BJ (cell line): ENCODE measurements at regions not wholly inside any gene's neighbourhood (a gene's known extent, or its start where the extent isn't known, plus 50 kb on each side); places are given as distances from the start of the nearest gene placed in this dataset.

Experiments
- CTCF ChIA-PET: fragments of 350-600 bp; formaldehyde crosslinking; extraction: SDS; loops from one replicate; lab custom pipeline; 2021; ENCODE audit warnings: antibody characterized with exemption, inconsistent platforms; lab: Yijun Ruan, JAX
- POLR2A ChIA-PET: fragments of 300-600 bp; sonication (Branson Sonifier 250); formaldehyde crosslinking; extraction: SDS; loops from one replicate; lab custom pipeline; 2021; ENCODE audit warnings: antibody characterized with exemption; lab: Charles Lee
- DNase-seq: peaks from one replicate; pipeline ENCODE4 v3.0.0-alpha.2; 2011; ENCODE audit warnings: low read depth
- H3K27me3 ChIP-seq: 2 replicates; pipeline ENCODE4 v1.6.0; 2011; ENCODE audit warnings: low read length; ENCODE audit not compliant: control insufficient read depth, insufficient read depth
- H3K36me3 ChIP-seq: 2 replicates; pipeline ENCODE4 v1.5.1; 2011; ENCODE audit warnings: low read length; ENCODE audit not compliant: control insufficient read depth, insufficient read depth
- H3K4me3 ChIP-seq: 2 replicates; pipeline ENCODE4 v1.5.1; 2011; ENCODE audit warnings: low read depth, mild to moderate bottlenecking, control low read depth, low read length
- TF ChIP-seq, protein P1 (sequence below): IDR thresholded peaks from 2 replicates; pipeline ENCODE4 v1.5.1; 2011; ENCODE audit warnings: low read depth, mild to moderate bottlenecking, control low read depth, inconsistent platforms, low read length, moderate library complexity; ENCODE audit not compliant: insufficient read depth

DNA sequence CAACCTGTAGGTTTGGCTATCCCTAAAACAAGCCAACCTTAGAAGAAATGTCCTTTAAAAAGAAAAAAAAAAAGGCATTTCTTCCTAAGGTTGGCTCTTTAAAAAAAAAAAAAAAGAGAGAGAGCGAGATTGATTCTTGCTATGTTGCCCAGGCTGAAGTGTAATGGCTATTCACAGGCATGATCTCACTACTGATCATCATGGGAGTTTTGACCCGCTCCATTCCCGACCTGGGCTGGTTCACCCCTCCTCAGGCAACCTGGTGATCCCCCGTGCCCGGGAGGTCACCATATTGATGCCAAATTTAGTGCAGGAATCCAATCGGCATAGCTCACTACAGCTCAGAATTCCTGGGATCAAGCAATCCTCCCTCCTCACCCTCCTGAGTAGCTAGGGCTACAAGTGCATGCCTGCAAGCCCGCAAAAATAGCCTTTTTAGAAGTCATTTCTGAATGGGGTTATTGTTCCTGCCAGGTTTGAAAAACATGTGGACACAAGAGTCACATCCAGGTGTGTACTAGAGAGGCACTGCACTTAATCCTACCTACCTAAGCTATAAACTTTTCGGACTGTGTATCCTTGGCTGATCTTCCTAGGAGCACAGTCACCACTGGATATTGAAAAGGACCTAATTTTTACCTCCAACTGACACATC is 61.4 kb upstream of the ZCCHC13 start:
- TF ChIP-seq, protein P1, sequence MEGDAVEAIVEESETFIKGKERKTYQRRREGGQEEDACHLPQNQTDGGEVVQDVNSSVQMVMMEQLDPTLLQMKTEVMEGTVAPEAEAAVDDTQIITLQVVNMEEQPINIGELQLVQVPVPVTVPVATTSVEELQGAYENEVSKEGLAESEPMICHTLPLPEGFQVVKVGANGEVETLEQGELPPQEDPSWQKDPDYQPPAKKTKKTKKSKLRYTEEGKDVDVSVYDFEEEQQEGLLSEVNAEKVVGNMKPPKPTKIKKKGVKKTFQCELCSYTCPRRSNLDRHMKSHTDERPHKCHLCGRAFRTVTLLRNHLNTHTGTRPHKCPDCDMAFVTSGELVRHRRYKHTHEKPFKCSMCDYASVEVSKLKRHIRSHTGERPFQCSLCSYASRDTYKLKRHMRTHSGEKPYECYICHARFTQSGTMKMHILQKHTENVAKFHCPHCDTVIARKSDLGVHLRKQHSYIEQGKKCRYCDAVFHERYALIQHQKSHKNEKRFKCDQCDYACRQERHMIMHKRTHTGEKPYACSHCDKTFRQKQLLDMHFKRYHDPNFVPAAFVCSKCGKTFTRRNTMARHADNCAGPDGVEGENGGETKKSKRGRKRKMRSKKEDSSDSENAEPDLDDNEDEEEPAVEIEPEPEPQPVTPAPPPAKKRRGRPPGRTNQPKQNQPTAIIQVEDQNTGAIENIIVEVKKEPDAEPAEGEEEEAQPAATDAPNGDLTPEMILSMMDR: no peak
- no peak for DNase-seq
- CTCF ChIA-PET: interaction anchor here (0.6 kb wide), 1 partner anchor 227 kb away, joined by 3 read pairs; no protein-coding TSS in a partner anchor
- POLR2A ChIA-PET: no interaction called here
- Histone ChIP-seq H3K36me3 (peaks cover 2% of the 10 kb centered on the region; the same call in 1 of the 2 replicates), H3K4me3 (no peak overlapping the region), H3K27me3 (no peaks in the 10 kb centered on the region)

DNA sequence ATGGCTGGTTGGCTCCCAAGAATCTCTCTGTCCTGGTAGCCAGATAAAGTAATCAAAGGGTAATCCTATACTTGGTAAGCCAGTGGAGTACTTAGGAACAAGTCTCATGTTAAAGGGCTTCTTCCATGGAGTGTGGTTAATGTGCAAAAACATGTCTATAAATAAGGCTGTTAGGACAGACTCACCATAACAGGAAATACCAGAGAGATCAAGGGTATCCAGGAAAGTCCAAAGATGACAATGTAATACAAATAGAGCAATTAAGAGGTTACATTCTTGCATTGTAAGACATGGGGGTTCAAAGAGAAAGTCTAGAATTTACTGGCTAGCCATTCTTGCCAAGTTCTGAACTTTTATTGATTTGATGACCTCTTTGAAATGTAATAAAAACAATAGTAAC is 61.9 kb upstream of the ZCCHC13 start:
- Histone ChIP-seq H3K4me3 (no peak overlapping the region), H3K36me3 (peaks cover 2% of the 10 kb centered on the region; the same call in 1 of the 2 replicates), H3K27me3 (no peaks in the 10 kb centered on the region)
- no peak for DNase-seq
- ChIA-PET POLR2A (no interaction called here), CTCF (no interaction called here)
- TF ChIP-seq, protein P1: no peak

DNA sequence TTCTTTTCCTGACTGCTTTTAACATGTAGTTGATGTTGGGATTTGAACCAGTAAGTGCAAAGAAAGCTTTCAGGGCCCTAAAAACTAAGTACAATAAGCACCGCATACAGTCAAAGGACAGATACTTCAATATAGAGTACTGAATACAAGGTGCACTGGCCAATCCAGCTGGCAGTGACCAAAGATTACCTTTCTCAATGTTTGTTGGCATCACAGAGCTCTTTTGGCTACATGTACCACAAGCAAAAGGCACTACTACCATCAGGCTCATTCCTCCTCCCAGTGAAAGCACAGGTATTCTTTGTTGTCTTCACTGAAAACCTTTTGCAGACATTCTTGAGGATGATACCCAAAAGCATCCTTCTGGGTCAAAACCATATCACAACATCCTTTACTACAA is 65.2 kb upstream of the ZCCHC13 start:
- DNase-seq: no peak
- CTCF ChIA-PET: no interaction called here
- POLR2A ChIA-PET: no interaction called here
- no peak overlapping the region for H3K4me3 ChIP-seq
- H3K36me3 ChIP-seq: peaks cover 2% of the 10 kb centered on the region; the same call in 1 of the 2 replicates
- TF ChIP-seq, protein P1: no peak
- H3K27me3 ChIP-seq: no peaks in the 10 kb centered on the region

DNA sequence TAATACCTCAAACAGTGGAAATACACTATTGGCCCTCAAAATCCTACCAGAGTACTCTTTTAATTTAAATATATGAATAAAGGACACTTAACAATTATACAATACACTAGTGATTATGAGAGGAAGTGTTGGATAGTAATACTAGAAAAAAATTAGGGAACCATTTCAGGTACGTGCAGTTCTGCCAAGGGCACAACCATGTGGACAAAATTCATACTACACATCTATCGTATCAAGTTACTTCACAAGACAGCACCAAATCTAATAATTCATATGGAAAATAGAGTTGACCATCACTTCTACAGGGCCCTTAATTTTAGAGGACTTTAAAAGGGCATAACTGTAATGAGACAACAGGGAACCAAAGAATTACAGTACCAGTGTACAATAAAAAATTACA is 69.2 kb upstream of the ZCCHC13 start:
- TF ChIP-seq, protein P1: no peak
- Histone ChIP-seq H3K27me3 (no peaks in the 10 kb centered on the region), H3K36me3 (peaks cover 2% of the 10 kb centered on the region; the same call in 1 of the 2 replicates), H3K4me3 (no peak overlapping the region)
- DNase-seq: no peak
- ChIA-PET CTCF (no interaction called here), POLR2A (no interaction called here)

DNA sequence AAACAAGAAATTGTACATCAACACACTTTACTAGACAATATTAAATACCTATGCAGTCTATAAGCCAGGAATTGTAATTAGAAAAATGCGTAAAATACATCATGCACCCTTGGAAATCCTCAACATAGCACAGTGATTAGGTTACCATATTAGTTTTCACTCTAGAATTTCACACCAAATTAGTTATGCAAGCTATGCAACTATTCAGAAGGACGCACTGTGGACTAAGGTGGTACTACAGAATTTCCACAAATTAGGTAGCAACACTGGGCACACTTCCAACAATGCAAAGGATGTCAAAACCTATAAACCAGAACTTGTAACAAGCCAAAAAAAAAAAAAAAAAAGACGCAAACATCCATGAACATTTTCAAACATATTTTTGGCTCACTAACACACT is 71.1 kb upstream of the ZCCHC13 start:
- TF ChIP-seq, protein P1: no peak
- Histone ChIP-seq H3K36me3 (peaks cover under 1% of the 10 kb centered on the region; the same call in 1 of the 2 replicates), H3K4me3 (no peak overlapping the region), H3K27me3 (no peaks in the 10 kb centered on the region)
- POLR2A ChIA-PET: no interaction called here
- CTCF ChIA-PET: no interaction called here
- DNase-seq: no peak
